ENCODE measurements at regions not wholly inside any gene's neighbourhood (a gene's known extent, or its start where the extent isn't known, plus 50 kb on each side); places are given as distances from the start of the nearest gene placed in this dataset.
"Not testable (repeated sequence)": the region's sequence is repeated elsewhere in the genome, so short reads cannot be mapped to it uniquely, and the experiment has no call there.

- no peak for DNase-seq (ENCODE audit: low spot score)
Observed at GRCh38 chr18:78457731-78458130, 521.9 kb upstream of the SALL3 start.

- DNase-seq (ENCODE audit: low spot score): no peak
Observed at GRCh38 chr18:78458356-78458755, 521.3 kb upstream of the SALL3 start.

GRCh38 chr18:78459668-78460067, 520.0 kb upstream of the SALL3 start:
- DNase-seq (ENCODE audit: low spot score): no peak

GRCh38 chr18:78460558-78460957, 519.1 kb upstream of the SALL3 start:
- no peak for DNase-seq (ENCODE audit: low spot score)

GRCh38 chr18:78473563-78473962, 506.1 kb upstream of the SALL3 start:
- DNase-seq (ENCODE audit: low spot score): no peak

GRCh38 chr18:78477840-78478239, 501.8 kb upstream of the SALL3 start:
- no peak for DNase-seq (ENCODE audit: low spot score)

GRCh38 chr18:78479443-78479842, 500.2 kb upstream of the SALL3 start:
- no peak for DNase-seq (ENCODE audit: low spot score)

GRCh38 chr18:78480262-78481054, 499.2 kb upstream of the SALL3 start:
- no peak for DNase-seq (ENCODE audit: low spot score)

- DNase-seq (ENCODE audit: low spot score): no peak
Observed at GRCh38 chr18:78482378-78482777, 497.2 kb upstream of the SALL3 start.

GRCh38 chr18:78487649-78488048, 492.0 kb upstream of the SALL3 start:
- no peak for DNase-seq (ENCODE audit: low spot score)

- no peak for DNase-seq (ENCODE audit: low spot score)
Observed at GRCh38 chr18:78492064-78492812, 487.4 kb upstream of the SALL3 start.

GRCh38 chr18:78492813-78493371, 486.7 kb upstream of the SALL3 start:
- no peak for DNase-seq (ENCODE audit: low spot score)

GRCh38 chr18:78493490-78493889, 486.1 kb upstream of the SALL3 start:
- DNase-seq (ENCODE audit: low spot score): not testable (repeated sequence)

GRCh38 chr18:78494204-78495085, 485.2 kb upstream of the SALL3 start:
- DNase-seq (ENCODE audit: low spot score): no peak

GRCh38 chr18:78495550-78495949, 484.1 kb upstream of the SALL3 start:
- no peak for DNase-seq (ENCODE audit: low spot score)

GRCh38 chr18:78496079-78496478, 483.5 kb upstream of the SALL3 start:
- DNase-seq (ENCODE audit: low spot score): no peak

- no peak for DNase-seq (ENCODE audit: low spot score)
Observed at GRCh38 chr18:78497641-78498040, 482.0 kb upstream of the SALL3 start.

GRCh38 chr18:78499586-78499985, 480.0 kb upstream of the SALL3 start:
- no peak for DNase-seq (ENCODE audit: low spot score)

GRCh38 chr18:78501251-78501650, 478.4 kb upstream of the SALL3 start:
- no peak for DNase-seq (ENCODE audit: low spot score)

- no peak for DNase-seq (ENCODE audit: low spot score)
Observed at GRCh38 chr18:78503129-78503528, 476.5 kb upstream of the SALL3 start.

GRCh38 chr18:78505851-78506461, 473.7 kb upstream of the SALL3 start:
- no peak for DNase-seq (ENCODE audit: low spot score)

- DNase-seq (ENCODE audit: low spot score): no peak
Observed at GRCh38 chr18:78507217-78507616, 472.4 kb upstream of the SALL3 start.

Data from hematopoietic multipotent progenitor cell treated with erythropoietin and hydrocortisone succinate and interleukin-3 and kit ligand, for 17 days (in vitro differentiated cells).